GM19240 (cell line): ENCODE measurements at regions not wholly inside any gene's neighbourhood (a gene's known extent, or its start where the extent isn't known, plus 50 kb on each side); places are given as distances from the start of the nearest gene placed in this dataset.
"Not testable (repeated sequence)": the region's sequence is repeated elsewhere in the genome, so short reads cannot be mapped to it uniquely, and the experiment has no call there.

Experiments
- DNase-seq: peaks from one replicate; pipeline ENCODE4 v3.0.0; 2011; ENCODE audit warnings: low spot score; ENCODE audit not compliant: insufficient read length

DNA sequence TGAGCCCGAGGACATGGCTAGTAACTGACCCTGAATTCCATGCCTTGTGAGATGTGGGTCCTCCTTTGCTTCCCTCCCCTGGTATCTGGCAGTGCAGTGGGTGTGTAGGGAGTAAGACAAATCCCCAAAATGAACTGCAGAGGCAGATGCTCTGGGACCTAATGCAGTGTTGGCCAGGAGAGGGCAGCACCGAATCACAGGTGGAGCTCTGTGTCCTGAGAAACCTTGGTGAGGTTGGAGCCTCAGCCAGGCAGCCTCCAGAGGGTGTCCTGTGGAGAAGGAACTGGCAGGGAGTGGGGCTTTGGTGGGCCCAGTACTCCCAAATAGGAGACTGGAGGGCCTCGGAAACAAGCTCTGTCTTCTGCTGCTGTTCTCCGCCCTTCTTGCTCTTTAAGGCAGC, 209.9 kb downstream of the CCNG2 start:
- DNase-seq, result not testable (repeated sequence)

DNA sequence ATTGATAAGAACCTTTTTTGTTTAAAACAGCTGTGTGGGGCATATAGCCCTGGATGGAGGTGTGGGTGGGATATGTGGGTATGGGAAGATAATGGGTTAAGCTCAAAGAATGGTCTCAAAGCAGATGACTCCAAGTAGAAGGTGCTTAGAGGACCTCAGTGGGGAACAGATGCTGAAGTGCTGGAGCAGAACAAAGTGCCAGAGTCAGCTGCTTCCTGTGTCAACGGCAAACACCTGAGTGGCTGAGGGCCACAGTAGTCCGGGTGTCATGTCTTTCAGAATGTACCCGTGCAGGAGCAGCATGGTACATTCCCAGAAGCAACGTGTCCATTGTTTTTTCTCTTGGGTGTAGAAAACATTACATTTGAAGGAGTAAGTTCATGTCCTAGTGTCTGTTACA, 210.6 kb downstream of the CCNG2 start:
- DNase-seq, result no peak

DNA sequence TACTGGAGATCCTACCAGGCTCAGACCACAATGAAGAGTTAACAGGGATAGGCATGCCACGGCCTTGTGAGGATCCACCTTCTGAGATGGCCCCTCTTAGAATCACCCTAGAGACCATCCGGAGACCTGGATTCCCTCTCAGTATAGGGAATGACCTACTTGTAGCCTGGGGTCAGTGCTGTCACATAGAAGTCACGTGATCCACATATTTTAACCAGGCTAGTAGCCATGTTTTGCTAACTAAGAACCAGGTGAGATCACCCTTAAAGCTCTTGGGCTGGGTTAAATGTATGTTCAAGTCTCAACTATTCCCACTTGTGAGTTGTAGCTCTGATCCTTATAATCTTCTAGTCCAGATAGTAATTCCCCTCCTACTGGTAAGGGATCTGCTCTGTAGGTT, 215.4 kb downstream of the CCNG2 start:
- DNase-seq, result no peak

DNA sequence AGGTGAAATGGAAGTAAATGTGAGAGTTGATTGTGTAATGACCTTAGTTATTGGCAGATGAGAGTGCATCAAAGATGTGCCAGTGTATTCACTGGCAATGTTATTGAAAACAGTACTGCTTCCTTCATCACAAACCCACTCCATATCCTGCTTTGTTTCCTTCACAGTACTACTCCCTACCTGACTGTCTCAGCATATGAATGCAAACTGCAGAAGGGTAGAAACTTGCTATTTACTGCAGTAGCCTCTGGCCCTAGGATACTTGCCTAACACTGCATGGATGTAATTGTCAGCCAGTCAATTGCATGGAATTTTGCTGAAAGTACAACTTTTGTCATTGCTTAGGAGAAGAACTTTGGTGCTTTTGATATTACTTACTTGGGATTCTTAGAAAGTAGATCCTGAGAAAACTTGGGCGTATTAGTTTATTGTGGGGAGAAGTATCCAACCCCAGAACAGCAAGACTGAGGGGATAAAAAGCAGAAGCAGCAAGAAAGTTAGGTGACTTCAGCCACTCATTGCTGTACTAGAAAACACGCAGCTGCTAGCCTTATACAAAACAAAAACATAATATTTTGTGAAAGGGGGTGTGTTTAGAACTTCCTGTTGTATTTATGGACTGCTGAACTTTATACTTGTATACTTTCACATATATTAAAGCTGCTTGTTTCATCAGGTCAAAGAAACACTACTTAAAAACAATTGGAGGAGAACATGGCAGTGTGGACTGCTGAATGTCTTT, 219.0 kb downstream of the CCNG2 start:
- no peak for DNase-seq

DNA sequence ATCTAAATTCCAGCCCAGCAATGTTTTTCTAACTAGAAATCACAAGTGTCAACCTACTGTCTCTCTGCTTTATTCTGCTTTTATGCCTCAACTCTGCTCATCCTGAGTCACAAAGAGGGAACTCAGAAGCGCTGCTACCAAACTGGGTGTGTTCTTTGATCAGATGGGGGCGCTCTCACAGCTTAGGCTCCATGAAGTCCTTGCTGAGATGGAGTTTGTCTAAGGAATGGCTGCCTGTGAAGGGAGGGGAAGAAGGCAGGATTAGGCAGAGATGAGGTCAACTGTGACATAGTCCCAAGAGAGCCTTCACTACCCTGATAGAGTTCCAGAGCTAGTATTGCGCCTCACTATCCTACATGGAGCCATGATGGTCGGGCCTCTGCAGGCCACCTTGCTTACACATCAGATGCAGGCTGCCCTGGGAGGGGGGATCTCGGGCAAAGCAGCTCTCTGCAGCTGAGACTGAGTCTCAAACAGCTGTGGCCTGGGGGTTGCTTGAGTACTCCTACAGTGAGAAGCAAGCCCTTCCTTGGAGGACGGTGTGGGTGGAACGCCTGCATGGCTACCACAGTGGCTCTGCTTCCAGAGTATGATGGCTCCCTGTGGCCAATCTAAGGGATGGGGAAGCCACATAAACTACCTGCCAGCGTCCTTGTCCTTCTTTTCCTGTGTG, 219.9 kb downstream of the CCNG2 start:
- no peak for DNase-seq

DNA sequence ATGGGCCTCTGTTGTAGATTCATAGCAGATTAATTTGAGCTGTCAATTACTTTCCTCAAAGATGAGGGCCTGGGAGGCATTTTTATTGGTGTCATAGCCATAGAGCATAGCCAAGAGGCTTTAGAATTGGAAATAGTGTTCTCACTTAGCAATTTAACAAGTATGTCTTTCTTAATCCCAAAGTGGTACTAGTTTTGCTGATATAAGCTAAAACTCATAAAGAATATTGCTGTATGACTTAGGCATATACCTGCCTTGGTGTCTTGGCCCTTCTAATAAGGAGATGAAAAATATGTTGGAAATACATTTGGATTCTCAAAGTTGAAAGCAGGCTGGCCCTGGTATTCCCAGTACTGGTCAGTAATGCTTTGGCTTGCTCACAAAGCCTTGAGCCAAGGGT, 221.5 kb upstream of the CXCL13 start:
- DNase-seq, result no peak

DNA sequence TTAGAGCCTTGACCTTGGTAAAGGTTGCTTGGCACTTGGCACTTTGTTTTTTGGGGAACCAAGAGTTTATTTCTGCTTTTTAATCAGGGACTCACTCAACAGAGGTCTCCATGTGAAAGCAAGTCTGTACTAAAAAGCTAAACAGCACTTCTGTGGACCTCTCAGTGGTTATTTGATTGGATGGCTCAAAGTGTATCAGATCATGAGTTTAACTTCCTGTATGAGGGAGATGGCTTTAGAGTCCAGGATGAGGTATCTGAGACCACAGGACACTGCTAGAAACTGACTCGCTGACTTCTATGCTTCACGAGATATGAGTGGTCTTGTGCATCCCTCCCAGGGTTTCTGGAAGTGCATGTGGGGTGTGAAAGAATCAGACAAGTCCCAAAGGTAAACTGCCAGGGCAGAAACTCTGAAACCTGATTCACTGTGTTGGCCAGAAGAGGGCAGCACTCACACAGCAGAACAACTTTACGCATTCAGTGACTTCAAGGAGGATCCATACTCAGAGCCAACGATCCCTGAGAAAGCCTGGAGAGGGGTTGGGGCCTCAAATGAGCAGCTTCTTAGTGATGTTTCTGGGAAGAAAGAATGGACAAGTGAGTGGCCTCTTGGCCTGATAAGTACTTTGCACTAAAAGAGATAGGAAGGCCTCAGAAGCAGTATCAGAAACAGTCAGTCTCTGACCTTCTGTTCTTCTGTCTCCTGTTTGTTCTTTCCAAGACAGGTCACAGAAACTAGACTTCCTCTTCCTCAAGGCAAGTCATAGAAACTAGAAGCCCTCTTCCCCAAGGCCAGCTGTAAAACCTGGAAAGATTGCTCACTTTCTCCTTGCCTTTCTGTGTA, 220.3 kb upstream of the CXCL13 start:
- peak; percentile 41 for DNase-seq

DNA sequence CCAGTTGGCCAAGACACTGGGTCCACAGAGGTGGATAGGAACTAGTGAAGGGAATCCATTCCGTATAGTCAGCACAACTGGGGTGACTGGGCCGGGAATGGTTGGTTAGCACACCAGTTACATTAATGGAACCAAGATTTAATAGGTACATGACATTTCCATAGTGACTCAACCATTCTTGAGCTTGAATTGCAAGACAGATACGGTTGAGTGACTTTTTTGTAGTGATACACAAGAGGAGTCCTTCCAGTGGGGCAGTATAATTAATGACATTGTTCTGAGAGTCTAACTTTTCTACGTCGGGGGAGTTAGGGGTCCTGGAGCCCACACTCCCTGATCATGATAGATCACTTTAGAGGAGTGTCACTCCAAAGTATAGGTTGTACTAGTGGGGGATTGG, 211.6 kb upstream of the CXCL13 start:
- no peak for DNase-seq

DNA sequence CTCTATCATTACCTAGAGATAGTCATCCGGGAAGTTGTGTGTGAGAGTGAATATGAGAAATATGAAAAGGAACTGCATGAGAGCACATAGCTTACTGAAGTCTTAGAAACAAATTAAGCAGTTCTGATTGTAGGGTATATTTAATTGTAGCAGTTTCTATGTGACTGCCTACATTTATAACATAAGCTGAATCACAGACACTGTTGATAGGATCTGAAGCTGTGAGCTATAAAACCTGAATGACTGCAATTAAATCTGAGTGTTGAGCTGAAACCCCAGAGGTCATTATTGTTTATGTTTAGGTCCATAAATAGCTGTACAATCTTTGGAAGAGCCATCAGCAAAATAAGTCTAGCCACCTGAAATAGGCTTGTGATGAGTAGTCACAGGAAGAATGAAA, 210.1 kb upstream of the CXCL13 start:
- no peak for DNase-seq

DNA sequence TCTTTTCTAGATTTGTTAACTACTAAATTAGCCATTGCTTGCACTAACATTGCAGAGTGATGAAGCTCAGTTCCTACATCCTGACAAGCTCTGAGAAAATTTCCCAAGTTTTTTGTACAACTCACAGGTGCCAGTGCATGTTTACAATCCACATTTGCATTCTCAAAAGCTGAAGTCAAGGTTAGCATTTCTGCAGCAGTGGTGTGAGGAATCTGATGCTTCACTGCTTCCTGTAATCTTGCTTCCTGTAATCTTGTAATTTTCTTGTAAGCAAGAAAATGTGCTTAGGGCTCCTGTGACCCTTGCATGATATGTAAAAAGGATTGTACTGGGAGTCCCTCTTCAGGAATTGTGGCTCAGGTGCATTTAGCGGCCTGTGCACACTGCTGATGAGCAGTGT, 207.4 kb upstream of the CXCL13 start:
- DNase-seq, result no peak

DNA sequence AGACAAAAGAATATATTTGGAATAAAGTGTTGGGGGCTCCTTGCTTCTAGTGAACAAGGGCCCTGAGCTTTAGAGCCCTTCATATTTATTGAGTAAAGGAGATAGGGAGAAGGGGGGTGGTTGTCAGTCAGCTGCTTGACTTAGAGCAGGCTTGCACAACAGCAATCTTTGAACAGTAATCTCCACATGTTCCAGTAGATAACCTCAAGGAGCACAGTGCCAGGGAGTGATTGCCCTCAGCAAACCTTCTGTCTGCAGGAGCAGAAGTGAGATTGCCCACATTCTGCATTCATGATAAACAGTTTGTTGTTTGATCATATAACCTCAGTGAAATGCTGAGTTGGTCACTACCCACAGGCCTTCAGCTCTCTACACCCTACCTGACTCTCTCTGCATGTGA, 205.8 kb upstream of the CXCL13 start:
- no peak for DNase-seq

DNA sequence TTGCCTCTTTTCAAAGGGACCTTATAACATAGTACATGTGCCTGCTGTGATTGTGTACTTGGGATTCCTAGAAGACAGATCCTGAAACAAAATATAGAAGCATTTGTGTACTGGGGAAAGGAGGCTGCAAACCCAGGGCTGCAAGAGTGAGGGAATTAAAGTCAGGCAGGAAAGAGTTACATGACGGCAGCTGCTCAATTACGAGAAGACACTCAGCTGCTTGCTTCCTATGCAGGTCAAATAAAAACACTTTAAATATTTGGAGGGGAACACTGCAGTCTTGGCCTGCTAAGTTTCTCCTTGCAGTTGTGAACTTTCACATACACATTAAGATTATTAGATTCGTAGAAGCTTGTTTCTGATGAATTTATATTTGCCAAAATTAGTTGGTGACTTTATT, 191.9 kb upstream of the CXCL13 start:
- DNase-seq, result no peak

DNA sequence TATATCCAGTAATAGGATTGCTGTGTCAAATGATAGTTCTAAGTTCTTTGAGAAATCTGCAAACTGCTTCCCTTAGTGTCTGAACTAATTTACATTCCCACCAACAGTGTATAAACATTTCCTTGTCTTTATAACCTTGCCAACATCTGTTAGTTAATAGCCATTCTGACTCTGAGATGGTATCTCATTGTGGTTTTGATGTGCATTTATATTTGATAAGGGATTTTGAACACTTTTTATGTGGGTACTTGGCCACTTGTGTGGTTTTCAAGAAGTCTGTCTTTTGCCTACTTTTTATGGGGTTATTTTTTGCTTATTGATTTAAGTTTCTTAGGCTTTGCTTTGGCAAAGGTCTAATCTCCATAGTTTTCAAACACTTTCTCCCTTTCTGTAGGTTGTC, 189.9 kb upstream of the CXCL13 start:
- no peak for DNase-seq

DNA sequence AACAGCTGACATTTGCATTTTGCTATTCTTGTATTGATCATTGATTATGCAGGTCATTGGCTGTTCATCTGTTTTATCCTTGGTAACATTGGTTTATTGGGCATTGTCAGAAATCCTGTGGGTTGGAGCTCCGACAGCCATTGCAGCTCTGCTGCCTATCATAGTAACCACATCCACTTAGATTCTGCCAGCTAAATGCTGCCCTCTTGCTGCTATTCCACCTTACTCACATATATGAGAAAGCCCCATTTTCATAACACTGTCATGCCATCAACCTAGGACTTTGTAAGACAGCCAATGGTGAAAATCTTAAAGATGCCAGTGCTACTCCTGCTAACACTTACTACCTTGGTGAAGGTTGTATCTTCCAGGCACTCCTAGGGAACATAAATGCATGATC, 187.3 kb upstream of the CXCL13 start:
- DNase-seq, result no peak

DNA sequence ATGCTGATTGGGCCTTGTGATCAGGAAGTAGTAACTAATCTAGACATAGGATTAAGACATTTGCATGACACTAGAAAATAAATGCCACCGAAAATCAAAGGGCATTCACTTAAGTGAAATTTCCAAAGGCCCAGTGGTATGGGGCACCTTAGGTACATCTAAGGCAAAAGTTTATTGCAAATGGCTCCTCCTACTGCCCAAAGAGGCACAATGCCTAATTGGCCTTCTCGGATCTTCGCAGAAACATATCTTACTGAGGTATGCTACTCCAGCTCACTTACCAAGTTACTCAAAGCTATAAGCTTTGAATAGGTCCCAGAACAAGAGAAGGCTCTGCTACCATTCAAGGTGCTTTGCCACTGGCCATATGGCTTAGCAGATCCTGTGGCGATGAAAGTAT, 174.8 kb upstream of the CXCL13 start:
- no peak for DNase-seq

DNA sequence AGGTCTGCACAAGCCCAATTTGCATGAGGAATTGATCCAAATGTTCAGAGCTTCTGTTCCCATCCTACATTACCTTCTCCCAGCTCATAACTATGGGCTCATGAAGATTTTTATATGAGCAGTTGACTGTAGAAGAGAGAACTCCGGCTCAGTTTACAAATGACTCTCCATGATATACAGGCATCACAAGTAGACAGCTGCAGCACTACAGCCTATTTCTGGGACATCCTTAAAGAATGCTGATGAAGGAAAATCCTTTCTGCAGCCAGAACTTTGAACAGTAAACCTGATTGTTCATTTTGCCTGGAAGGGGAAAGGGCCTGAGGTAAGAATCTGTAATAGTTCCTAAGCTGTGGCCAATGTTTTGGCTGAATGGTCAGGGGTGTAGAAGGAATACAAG, 174.1 kb upstream of the CXCL13 start:
- no peak for DNase-seq

DNA sequence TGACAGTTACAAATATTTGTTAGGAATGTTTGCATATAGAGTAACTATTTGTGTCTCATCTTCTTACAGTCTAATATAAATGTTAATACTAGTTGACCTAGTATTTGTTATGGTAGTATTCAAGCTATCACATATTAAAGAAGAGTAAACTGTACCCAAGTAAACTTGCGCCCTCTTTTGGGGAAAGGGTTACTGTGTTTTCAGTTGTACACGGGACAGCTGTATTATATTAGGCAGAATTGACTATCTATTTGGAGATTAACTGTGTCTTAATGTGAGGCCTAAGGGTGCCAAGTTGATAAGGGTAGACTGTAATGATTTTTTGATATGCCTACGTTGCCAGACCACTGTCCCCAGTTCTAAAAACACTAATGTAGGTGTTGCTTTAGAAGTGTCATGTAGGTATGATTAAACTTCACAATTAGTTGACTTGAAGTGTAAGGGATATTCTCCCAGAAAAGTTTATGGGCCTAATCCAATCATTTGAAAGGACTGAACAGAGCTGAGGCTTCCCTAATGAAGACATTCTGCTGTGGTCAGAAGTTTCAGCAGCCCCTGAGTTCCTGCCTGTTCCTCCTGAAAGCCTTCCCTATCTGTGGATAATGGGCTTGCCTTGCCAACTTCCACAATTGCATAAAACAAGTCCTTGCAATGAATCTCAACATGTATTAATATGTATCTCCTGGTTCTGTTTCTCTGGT, 172.8 kb upstream of the CXCL13 start:
- no peak for DNase-seq

DNA sequence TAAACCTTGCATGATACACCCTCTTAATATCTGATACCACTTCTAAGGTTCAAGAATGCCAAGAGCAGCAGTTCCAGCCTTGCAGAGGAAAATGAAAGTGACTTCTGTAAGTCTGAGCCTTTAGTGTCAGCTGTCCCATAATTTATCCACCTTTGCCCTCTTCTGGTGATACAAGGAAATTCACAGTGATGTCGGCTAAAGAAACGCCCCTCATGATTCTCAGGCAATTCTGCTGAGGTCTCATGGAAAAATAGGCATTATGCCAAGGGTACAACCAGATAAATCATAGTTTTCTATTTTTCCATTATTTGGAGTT, 172.2 kb upstream of the CXCL13 start:
- DNase-seq, result peak; percentile 43

DNA sequence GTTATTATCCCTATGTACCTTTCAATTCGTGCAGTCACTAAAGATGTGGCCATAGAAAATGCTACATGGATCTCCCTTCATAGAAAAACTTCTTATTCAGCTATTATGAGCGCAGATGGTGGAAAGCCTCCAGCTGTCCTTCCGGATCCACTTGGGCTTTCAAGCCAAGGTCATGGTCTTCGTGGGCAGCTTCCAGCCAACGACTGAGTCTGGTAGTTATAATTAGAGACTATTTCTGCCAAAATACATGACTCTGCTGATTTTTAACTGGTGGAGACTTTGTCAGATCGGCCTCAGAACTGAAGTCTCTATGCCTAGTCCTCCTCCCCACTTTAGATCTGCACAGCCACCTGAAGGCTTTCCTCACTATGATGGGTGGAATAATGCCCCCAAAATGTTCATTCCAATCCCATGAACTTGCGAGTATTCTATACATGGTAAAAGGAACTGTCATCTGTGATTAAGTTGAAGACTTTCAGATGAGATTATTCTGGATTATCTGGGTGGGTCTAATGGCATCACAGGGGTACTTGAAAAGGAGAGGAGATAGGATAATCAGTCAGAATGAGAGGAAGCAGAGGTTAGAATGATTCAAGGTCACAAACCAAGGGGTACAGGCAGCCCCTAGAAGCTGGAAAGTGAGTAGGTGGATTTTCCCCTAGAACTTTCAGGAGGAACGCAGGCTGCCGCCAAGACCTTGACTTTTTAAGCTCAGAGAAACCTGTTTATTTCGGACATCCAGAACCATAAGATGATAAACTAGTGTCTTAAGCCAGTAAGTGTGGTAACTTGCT, 171.1 kb upstream of the CXCL13 start:
- no peak for DNase-seq

DNA sequence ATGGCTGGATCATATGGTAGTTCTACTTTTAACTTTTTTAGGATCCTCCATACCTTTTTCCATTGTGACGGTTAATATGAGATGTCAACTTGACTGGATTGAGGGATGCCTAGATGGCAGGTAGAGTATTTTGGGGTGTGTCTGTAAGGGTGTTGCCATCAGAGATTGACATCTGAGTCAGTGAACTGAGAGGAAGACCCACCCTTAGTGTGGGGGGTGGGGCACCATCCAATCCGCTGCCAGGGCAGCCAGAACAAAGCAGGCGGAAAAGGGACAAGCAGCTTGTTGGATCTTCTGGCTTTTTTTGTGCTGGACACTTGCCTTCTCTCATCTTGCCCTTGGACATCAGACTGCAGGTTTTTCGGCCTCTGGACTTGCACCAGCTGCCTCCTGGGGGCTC, 168.5 kb upstream of the CXCL13 start:
- DNase-seq, result no peak

DNA sequence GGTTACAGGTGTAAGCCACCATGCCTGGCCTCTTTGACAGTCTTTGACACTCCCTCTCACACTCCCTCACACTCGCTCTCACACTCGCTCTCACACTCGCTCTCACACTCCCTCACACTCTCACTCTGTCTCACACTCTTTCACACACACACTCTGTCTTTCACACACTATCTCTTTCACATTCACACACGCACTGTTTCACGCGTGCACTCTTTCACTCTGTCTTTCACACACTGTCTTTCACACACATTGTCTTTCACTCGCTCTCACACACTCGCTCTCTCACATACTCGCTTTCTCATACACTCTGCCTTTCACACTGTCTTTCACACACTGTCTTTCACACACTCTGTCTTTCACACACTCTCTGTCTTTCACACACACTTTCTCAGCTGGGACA, 167.1 kb upstream of the CXCL13 start:
- no peak for DNase-seq
